ENCODE measurements at regions not wholly inside any gene's neighbourhood (a gene's known extent, or its start where the extent isn't known, plus 50 kb on each side); places are given as distances from the start of the nearest gene placed in this dataset.

DNA sequence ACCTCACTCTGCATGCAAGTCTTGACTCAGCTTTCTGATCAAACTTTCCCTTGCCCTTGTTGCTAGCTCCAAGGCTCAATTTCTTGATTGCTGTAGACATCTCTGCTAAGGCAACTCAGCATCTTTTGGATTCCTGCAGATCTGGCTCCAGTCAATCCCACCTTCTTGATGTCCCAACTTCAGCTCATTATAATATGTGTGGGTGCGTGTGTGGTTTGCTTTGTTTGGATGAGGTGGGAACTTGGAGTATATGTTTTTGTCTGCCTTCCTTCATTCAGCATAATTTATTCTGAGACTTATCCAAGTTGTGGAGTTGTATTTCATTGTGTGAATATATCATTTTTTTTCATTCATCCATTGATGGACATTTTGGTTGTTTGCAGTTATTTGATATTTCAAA, 364.8 kb upstream of the IGFBP3 start:
- Histone ChIP-seq H2BK15ac (ENCODE audit: low read depth, low read length) (no peak overlapping the region), H2AK9ac (replicated peaks; ENCODE audit: low read depth, low read length, poor library complexity) (no peak overlapping the region), H3K36me3 (ENCODE audit: control insufficient read depth, insufficient read depth, low read length) (no peaks in the 10 kb centered on the region), H3K79me1 (ENCODE audit: low read depth in 1 of 2, low read length in 2 of 2) (no peaks in the 10 kb centered on the region), H3K4ac (ENCODE audit: low read depth, low read length) (no peak overlapping the region), H4K8ac (ENCODE audit: low read depth in 2 of 2, low read length in 2 of 2) (no peak overlapping the region), H3K9ac (ENCODE audit: low read depth, low read length) (no peak overlapping the region), H3K9me1 (ENCODE audit: insufficient read depth, low read length) (peaks cover 3% of the 10 kb centered on the region; the same call in 1 of the 2 replicates), H4K5ac (ENCODE audit: low read depth, low read length) (no peak overlapping the region), H3K18ac (ENCODE audit: low read depth, low read length) (no peak overlapping the region), H2BK20ac (ENCODE audit: low read depth, low read length) (no peak overlapping the region), H3K4me3 (ENCODE audit: insufficient read depth, low read depth, low read length) (no peak overlapping the region), H3K23ac (ENCODE audit: low read depth, low read length) (0 out of 2 replicates have a peak overlapping the region, but pooled peaks have one; percentile 40), H3K4me1 (ENCODE audit: control insufficient read depth, insufficient read depth, low read length) (peaks cover 11% of the 10 kb centered on the region), H3K27me3 (ENCODE audit: control insufficient read depth, insufficient read depth, low read length) (no peaks in the 10 kb centered on the region), H3K27ac (ENCODE audit: insufficient read depth, low read length) (no peak overlapping the region), H3K14ac (replicated peaks; ENCODE audit: low read depth, low read length) (peak overlapping the region; percentile 66; the same call in 1 of the 2 replicates), H4K20me1 (ENCODE audit: insufficient read depth, low read length) (no peaks in the 10 kb centered on the region), H4K91ac (ENCODE audit: insufficient read depth, low read depth, low read length) (no peak overlapping the region), H3K9me3 (ENCODE audit: control insufficient read depth, insufficient read depth, low read length) (no peaks in the 10 kb centered on the region), H3K4me2 (ENCODE audit: low read depth, low read length) (no peak overlapping the region), H2BK5ac (ENCODE audit: low read depth, low read length, poor library complexity, severe bottlenecking) (no peak overlapping the region), H3K56ac (ENCODE audit: extremely low read depth, insufficient read depth, low read length) (no peak overlapping the region), H2AFZ (replicated peaks; ENCODE audit: low read length, poor library complexity) (no peak overlapping the region), H2AK5ac (ENCODE audit: low read depth, low read length) (no peak overlapping the region), H2BK120ac (ENCODE audit: low read depth, low read length) (no peak overlapping the region)
- dilution Hi-C loops (cut with HindIII; ENCODE audit: low sequenced_read_pairs, unreplicated experiment) (no loop called here), in situ Hi-C loops (cut with MboI; ENCODE audit: low sequenced_read_pairs) (no loop called here), intact Hi-C loops (cut with micrococcal nuclease) (no loop called here)
- peak; percentile 30 for DNase-seq
- WGBS, 2 experiments (ENCODE audit: extremely low coverage in 2 of 2, insufficient read length in 1 of 2), result no CpG with 5 or more reads among the region's 1 CpG
- ATAC-seq (ENCODE audit: low read depth), result no peak
- CTCF ChIA-PET, result interaction anchor here (0.6 kb wide), 1 partner anchor 501 kb away, joined by 3 read pairs; no protein-coding TSS in a partner anchor
- POLR2A ChIA-PET (ENCODE audit: unreplicated experiment), result no interaction called here
- TF ChIP-seq RAD21 (IDR thresholded peaks at IDR 0.05; ENCODE audit: low read length), result no peak
- TF ChIP-seq BHLHE40 (IDR thresholded peaks at IDR 0.05; ENCODE audit: low read depth, low read length), result no peak
- no TSS peak for BruUV-seq (replicated peaks)

Measured in IMR-90 (cell line).